COLO829 (cell line): ENCODE measurements at regions not wholly inside any gene's neighbourhood (a gene's known extent, or its start where the extent isn't known, plus 50 kb on each side); places are given as distances from the start of the nearest gene placed in this dataset.
A peak's percentile ranks its signal among the peaks of the same experiment; 100 is the strongest.

Experiments used
- DNase-seq: peaks from one replicate; pipeline ENCODE4 v3.0.0; 2012; ENCODE audit warnings: low spot score

GRCh38 chr9:2984491-2984890, 140.6 kb upstream of the PUM3 start:
- no peak for DNase-seq

GRCh38 chr9:2979957-2980610, 136.2 kb upstream of the PUM3 start:
- no peak for DNase-seq

GRCh38 chr9:2972475-2972874, 128.6 kb upstream of the PUM3 start:
- no peak for DNase-seq

- no peak for DNase-seq
Observed at GRCh38 chr9:2970864-2971263, 127.0 kb upstream of the PUM3 start.

- DNase-seq = peak; percentile 65
Observed at GRCh38 chr9:2967766-2968165, 123.9 kb upstream of the PUM3 start.

- DNase-seq = peak; percentile 5
Observed at GRCh38 chr9:2966565-2967300, 122.8 kb upstream of the PUM3 start.

- DNase-seq = no peak
Observed at GRCh38 chr9:2964470-2964869, 120.6 kb upstream of the PUM3 start.

GRCh38 chr9:2963307-2963706, 119.4 kb upstream of the PUM3 start:
- no peak for DNase-seq

GRCh38 chr9:2962471-2963172, 118.7 kb upstream of the PUM3 start:
- no peak for DNase-seq

GRCh38 chr9:2958219-2958618, 114.3 kb upstream of the PUM3 start:
- no peak for DNase-seq

- DNase-seq = no peak
Observed at GRCh38 chr9:2957656-2958200, 113.8 kb upstream of the PUM3 start.

- no peak for DNase-seq
Observed at GRCh38 chr9:2955575-2955974, 111.7 kb upstream of the PUM3 start.

GRCh38 chr9:2939368-2939767, 95.5 kb upstream of the PUM3 start:
- no peak for DNase-seq

- no peak for DNase-seq
Observed at GRCh38 chr9:2936221-2936620, 92.3 kb upstream of the PUM3 start.

GRCh38 chr9:2934883-2935282, 91.0 kb upstream of the PUM3 start:
- DNase-seq = no peak

GRCh38 chr9:2934241-2934650, 90.4 kb upstream of the PUM3 start:
- no peak for DNase-seq

GRCh38 chr9:2933165-2934095, 89.5 kb upstream of the PUM3 start:
- no peak for DNase-seq

GRCh38 chr9:2928411-2928810, 84.5 kb upstream of the PUM3 start:
- no peak for DNase-seq

GRCh38 chr9:2925016-2925415, 81.1 kb upstream of the PUM3 start:
- DNase-seq = no peak

- no peak for DNase-seq
Observed at GRCh38 chr9:2924380-2924768, 80.5 kb upstream of the PUM3 start.

- DNase-seq = no peak
Observed at GRCh38 chr9:2923766-2924379, 80.0 kb upstream of the PUM3 start.
